GM23248 (cell line): ENCODE measurements at regions not wholly inside any gene's neighbourhood (a gene's known extent, or its start where the extent isn't known, plus 50 kb on each side); places are given as distances from the start of the nearest gene placed in this dataset.

Experiments
- EZH2 ChIP-seq: fragments of 200-600 bp; sonication (generic); IDR thresholded peaks from 2 replicates; pipeline ENCODE4 v1.6.1; 2018; ENCODE audit warnings: antibody characterized with exemption, mild to moderate bottlenecking; ENCODE audit not compliant: insufficient read depth, poor library complexity, severe bottlenecking
- EZH2phosphoT487 ChIP-seq: fragments of 200-600 bp; sonication (generic); IDR thresholded peaks from 2 replicates; pipeline ENCODE4 v1.6.1; 2018; ENCODE audit warnings: antibody characterized with exemption, moderate library complexity, mild to moderate bottlenecking, low read depth; ENCODE audit not compliant: insufficient read depth

GRCh38 chr3:22704571-22705354 lies 498.4 kb upstream of the UBE2E2 start:
- no peak for TF ChIP-seq EZH2
- no peak for TF ChIP-seq EZH2phosphoT487
